ENCODE measurements at regions not wholly inside any gene's neighbourhood (a gene's known extent, or its start where the extent isn't known, plus 50 kb on each side); places are given as distances from the start of the nearest gene placed in this dataset.

DNA sequence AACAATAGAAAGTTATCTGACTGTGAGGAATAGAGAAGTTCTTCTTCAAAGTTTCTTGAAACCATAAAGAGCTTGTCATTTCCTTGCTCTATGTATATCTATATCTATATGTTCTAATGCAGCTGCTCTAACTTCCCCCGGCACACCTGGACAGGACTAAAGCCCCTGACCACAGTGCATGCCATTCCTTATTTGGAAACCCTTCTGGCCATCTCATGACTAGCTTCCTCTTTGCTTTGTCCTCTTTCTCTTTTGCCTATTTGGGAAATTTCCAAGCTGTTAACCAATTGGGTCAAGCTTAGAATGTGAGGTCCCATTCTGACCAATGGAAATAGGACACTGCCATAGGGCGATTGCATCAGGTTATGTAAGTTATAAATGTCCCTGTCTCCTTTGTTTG is 1481.1 kb downstream of the STIM2 start:
- TF ChIP-seq, protein P1, sequence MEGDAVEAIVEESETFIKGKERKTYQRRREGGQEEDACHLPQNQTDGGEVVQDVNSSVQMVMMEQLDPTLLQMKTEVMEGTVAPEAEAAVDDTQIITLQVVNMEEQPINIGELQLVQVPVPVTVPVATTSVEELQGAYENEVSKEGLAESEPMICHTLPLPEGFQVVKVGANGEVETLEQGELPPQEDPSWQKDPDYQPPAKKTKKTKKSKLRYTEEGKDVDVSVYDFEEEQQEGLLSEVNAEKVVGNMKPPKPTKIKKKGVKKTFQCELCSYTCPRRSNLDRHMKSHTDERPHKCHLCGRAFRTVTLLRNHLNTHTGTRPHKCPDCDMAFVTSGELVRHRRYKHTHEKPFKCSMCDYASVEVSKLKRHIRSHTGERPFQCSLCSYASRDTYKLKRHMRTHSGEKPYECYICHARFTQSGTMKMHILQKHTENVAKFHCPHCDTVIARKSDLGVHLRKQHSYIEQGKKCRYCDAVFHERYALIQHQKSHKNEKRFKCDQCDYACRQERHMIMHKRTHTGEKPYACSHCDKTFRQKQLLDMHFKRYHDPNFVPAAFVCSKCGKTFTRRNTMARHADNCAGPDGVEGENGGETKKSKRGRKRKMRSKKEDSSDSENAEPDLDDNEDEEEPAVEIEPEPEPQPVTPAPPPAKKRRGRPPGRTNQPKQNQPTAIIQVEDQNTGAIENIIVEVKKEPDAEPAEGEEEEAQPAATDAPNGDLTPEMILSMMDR (conservative IDR thresholded peaks at IDR 0.05; ENCODE audit: control insufficient read depth, insufficient read depth, low read depth, low read length) = no peak
- H3K4me3 ChIP-seq (ENCODE audit: control insufficient read depth, low read depth, low read length) = no peak overlapping the region
- no peak for DNase-seq (ENCODE audit: low read depth)

DNA sequence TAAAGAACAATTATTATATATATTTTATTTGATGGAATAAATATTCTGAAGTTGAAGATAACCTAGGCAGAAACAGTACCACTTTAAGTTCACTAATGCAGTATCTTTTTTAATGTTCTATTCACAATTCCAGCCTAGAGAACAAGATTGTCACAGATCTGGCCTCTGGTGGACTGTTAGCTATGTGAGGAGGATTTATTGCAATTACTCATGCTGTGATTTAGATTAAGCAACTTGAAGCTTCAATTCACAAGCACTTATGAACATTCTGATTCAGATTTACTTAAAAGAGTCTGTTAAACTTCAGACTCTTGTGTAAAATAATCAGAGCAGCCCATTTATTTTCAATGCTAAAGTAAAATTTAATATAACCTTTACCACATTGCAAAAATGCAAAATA is 1489.8 kb downstream of the STIM2 start:
- H3K4me3 ChIP-seq (ENCODE audit: control insufficient read depth, low read depth, low read length) = no peak overlapping the region
- peak; percentile 86 for DNase-seq (ENCODE audit: low read depth)
- TF ChIP-seq, protein P1 (conservative IDR thresholded peaks at IDR 0.05; ENCODE audit: control insufficient read depth, insufficient read depth, low read depth, low read length) = no peak

DNA sequence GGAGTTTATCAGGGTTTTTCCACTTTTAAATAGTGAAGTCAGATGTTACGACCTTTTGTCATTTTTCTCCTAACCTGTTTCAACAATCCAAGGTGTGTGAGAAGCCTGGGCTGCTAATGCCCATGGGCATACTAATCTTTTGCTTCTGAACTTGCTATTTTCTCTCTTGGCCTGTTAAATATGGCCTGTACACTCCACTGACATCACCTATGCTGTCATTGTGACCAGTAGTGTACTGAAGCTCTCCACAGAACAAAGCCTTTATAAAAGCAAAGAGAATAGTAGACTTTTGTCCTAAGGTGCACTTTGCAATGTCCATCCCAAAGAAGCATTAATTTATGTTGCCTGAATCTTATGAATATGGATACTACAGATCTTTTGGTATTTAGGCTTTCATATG is 1490.5 kb downstream of the STIM2 start:
- no peak overlapping the region for H3K4me3 ChIP-seq (ENCODE audit: control insufficient read depth, low read depth, low read length)
- TF ChIP-seq, protein P1 (conservative IDR thresholded peaks at IDR 0.05; ENCODE audit: control insufficient read depth, insufficient read depth, low read depth, low read length) = no peak
- DNase-seq (ENCODE audit: low read depth) = no peak

DNA sequence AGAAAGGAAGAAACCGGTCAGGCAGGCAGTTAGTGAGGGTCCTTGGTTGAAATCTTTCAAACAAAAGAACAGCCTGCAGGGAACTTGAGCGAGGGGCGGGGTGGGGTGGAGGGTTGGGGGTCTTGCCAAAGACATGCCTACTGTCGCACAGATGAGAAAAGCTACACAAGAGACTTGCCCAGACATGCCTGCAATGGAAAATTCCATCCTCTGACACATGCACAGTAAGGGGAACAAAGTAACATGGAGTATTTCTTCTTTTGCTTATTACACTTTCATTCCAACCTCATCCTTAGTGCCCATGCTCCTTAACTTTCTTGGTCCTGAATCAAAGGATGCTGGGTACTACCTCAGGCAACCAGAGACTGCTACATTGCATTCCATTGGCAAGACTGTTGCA is 1491.2 kb downstream of the STIM2 start:
- H3K4me3 ChIP-seq (ENCODE audit: control insufficient read depth, low read depth, low read length) = no peak overlapping the region
- TF ChIP-seq, protein P1 (conservative IDR thresholded peaks at IDR 0.05; ENCODE audit: control insufficient read depth, insufficient read depth, low read depth, low read length) = no peak
- DNase-seq (ENCODE audit: low read depth) = no peak

DNA sequence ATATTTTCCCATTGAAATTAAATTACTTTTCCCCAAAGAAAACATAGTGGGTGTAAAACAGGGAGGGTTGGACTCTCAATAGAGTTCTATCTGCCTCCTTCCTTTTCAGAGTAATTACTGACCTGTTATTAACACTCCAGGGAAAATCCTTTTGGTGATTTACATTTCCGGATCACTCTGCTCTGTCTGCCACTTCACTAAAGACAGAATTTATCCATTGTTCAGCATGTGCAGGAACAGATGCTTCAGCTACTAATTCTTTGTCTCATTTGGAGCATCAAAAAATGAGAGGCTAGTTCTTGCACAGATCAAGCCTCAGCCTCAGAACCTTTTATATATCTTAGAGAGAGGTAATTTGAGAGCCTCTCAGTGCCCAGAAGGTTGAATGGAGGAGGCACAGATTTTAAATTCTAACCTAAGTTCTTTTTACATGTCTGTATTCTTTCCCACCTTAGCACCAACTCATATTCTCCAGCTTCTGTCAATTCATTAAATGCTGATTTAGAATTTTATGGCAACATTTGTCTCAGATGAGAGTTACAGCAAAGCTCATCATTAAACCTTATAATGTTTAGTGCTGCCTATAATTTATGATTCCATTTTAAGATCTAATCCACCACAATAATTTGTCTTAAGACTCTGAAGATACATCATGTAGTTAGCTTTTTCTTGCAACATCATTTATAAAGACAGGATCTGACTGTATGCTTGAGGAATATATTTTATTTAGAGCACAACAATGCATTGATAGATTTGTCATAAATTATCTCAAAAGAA is 1494.4 kb downstream of the STIM2 start:
- TF ChIP-seq, protein P1 (conservative IDR thresholded peaks at IDR 0.05; ENCODE audit: control insufficient read depth, insufficient read depth, low read depth, low read length) = no peak
- H3K4me3 ChIP-seq (ENCODE audit: control insufficient read depth, low read depth, low read length) = no peak overlapping the region
- no peak for DNase-seq (ENCODE audit: low read depth)

DNA sequence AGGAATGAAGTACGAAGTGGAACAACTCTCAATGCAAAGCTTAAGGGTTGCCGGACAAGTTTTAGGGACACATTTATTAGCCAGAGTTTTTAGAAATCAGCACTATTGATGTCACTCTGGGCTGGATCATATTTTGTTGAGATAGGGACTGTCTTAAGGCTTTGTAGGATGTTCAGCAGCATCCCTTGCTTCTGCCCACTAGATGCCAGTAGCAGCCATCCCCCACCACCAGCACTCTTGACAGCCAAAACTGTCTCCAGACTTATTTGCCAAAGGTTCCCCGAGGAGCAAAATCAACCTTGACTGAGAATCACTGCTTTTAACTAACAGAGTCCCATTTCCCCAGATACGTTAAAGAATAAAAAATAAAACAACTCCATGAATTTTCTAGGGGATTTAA is 1497.3 kb downstream of the STIM2 start:
- TF ChIP-seq, protein P1 (conservative IDR thresholded peaks at IDR 0.05; ENCODE audit: control insufficient read depth, insufficient read depth, low read depth, low read length) = peak; percentile 68
- H3K4me3 ChIP-seq (ENCODE audit: control insufficient read depth, low read depth, low read length) = no peak overlapping the region
- DNase-seq (ENCODE audit: low read depth) = peak; percentile 76

Data from fibroblast of mammary gland (primary cell).